Coronary artery (tissue), 2 donors: ENCODE measurements at regions not wholly inside any gene's neighbourhood (a gene's known extent, or its start where the extent isn't known, plus 50 kb on each side); places are given as distances from the start of the nearest gene placed in this dataset.

Source experiments
- DNase-seq: peaks from one replicate; pipeline ENCODE4 v3.0.0-alpha.2; 2017; ENCODE audit warnings: low spot score
- H3K27ac ChIP-seq, 2 donors: fragments of 200-600 bp; sonication (generic); one replicate each; pipeline ENCODE4 v1.5.1; 2016 to 2019
- H3K4me3 ChIP-seq: fragments of 200-600 bp; sonication (generic); 2 replicates; pipeline ENCODE4 v1.5.1; 2016; ENCODE audit warnings: mild to moderate bottlenecking, moderate library complexity
- CTCF ChIP-seq: fragments of 200-600 bp; sonication (generic); IDR thresholded peaks from one replicate; pipeline ENCODE4 v1.5.1; 2019; ENCODE audit warnings: antibody characterized with exemption

GRCh38 chr1:238861342-238862066 is 524.9 kb upstream of the CHRM3 start:
- no peak overlapping the region for H3K4me3 ChIP-seq
- no peak for DNase-seq
- no peak for TF ChIP-seq CTCF
- H3K27ac ChIP-seq: no peak overlapping the region

DNA sequence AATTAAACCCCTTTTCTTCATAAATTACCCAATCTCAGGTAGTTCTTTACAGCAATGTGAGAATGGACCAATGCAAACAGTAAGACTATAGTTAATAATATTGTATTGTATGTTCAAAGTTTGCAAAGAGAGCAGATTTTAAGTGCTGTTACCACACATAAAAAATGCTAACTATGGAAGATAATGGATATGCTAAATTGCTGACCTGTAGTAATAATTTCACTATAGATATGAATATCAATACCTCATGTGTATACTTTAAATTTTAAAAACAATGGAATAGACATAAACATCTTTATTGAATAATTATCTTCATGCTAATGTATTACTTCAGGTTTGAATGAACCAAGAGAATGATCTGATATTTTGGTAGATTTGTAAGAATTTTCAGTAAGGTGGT is 552.4 kb upstream of the CHRM3 start:
- Histone ChIP-seq H3K4me3 (no peak overlapping the region), H3K27ac (no peak overlapping the region)
- no peak for TF ChIP-seq CTCF
- no peak for DNase-seq

- Histone ChIP-seq H3K4me3 (no peak overlapping the region), H3K27ac (no peak overlapping the region)
- TF ChIP-seq CTCF: no peak
- no peak for DNase-seq
Measured at GRCh38 chr1:238832106-238832505, 554.3 kb upstream of the CHRM3 start.

- Histone ChIP-seq H3K4me3 (no peak overlapping the region), H3K27ac (no peak overlapping the region)
- TF ChIP-seq CTCF: no peak
- DNase-seq: no peak
Measured at GRCh38 chr1:238830036-238830611, 556.2 kb upstream of the CHRM3 start.

DNA sequence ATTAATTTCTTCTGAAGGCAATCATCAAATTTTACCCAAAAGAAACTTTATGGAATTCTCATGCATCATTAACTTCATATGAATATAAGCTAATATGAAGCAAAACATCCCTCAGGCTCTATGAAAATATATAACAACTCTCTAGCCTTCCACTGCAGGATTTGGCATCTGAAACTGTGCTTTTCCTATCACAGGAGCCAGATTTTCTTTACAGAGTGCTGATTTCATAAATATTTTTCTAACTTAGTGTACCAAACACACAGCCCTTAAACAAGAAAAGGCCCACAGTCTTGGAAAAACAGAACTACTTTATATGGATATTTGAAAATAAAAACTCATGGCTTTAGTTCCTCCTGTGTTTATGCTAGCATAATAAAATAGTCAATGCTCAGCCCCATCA is 559.5 kb upstream of the CHRM3 start:
- TF ChIP-seq CTCF: no peak
- DNase-seq: no peak
- Histone ChIP-seq H3K27ac (no peak overlapping the region), H3K4me3 (no peak overlapping the region)

DNA sequence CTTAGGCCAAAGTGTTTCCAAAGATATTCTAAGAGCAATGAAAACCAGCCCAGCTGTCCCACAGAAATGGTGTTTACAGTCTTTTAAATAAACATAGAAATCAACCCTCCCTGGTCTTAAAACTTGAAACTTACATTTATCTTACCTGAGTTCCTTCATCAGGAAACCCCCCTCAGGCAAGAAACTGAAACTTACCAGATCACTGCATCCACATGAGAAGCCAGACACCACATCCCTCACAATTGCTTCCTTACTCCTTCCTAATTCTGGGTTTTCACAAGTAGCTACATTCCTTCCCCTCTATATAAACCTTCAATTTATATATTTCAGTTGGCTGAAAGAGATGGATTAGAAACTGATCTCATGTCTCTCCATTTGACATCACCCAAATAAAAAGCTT is 563.0 kb upstream of the CHRM3 start:
- no peak for TF ChIP-seq CTCF
- no peak overlapping the region for H3K27ac ChIP-seq
- H3K4me3 ChIP-seq: no peak overlapping the region
- no peak for DNase-seq

GRCh38 chr1:238811211-238811879 is 575.0 kb upstream of the CHRM3 start:
- no peak for DNase-seq
- Histone ChIP-seq H3K27ac (no peak overlapping the region), H3K4me3 (no peak overlapping the region)
- TF ChIP-seq CTCF: no peak
